C4-2B (cell line): ENCODE measurements at regions not wholly inside any gene's neighbourhood (a gene's known extent, or its start where the extent isn't known, plus 50 kb on each side); places are given as distances from the start of the nearest gene placed in this dataset.

Source experiments
- H3K27ac ChIP-seq: fragments of 450-650 bp; 2 replicates; pipeline ENCODE4 v1.5.1; 2017
- ZFX ChIP-seq: fragments of 450-650 bp; IDR thresholded peaks from 2 replicates; pipeline ENCODE4 v1.6.1; 2017
- TF ChIP-seq, protein P1 (sequence below): fragments of 450-650 bp; conservative IDR thresholded peaks from 2 replicates; pipeline ENCODE4 v1.5.1; 2017; ENCODE audit warnings: mild to moderate bottlenecking

- H3K27ac ChIP-seq: no peak overlapping the region
- TF ChIP-seq, protein P1, sequence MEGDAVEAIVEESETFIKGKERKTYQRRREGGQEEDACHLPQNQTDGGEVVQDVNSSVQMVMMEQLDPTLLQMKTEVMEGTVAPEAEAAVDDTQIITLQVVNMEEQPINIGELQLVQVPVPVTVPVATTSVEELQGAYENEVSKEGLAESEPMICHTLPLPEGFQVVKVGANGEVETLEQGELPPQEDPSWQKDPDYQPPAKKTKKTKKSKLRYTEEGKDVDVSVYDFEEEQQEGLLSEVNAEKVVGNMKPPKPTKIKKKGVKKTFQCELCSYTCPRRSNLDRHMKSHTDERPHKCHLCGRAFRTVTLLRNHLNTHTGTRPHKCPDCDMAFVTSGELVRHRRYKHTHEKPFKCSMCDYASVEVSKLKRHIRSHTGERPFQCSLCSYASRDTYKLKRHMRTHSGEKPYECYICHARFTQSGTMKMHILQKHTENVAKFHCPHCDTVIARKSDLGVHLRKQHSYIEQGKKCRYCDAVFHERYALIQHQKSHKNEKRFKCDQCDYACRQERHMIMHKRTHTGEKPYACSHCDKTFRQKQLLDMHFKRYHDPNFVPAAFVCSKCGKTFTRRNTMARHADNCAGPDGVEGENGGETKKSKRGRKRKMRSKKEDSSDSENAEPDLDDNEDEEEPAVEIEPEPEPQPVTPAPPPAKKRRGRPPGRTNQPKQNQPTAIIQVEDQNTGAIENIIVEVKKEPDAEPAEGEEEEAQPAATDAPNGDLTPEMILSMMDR: no peak
- TF ChIP-seq ZFX: no peak
Measured at GRCh38 chr2:181114021-181114420, 133.6 kb downstream of the UBE2E3 start.

- no peak for TF ChIP-seq ZFX
- TF ChIP-seq, protein P1: no peak
- H3K27ac ChIP-seq: no peak overlapping the region
Measured at GRCh38 chr2:181116261-181116660, 135.9 kb downstream of the UBE2E3 start.

DNA sequence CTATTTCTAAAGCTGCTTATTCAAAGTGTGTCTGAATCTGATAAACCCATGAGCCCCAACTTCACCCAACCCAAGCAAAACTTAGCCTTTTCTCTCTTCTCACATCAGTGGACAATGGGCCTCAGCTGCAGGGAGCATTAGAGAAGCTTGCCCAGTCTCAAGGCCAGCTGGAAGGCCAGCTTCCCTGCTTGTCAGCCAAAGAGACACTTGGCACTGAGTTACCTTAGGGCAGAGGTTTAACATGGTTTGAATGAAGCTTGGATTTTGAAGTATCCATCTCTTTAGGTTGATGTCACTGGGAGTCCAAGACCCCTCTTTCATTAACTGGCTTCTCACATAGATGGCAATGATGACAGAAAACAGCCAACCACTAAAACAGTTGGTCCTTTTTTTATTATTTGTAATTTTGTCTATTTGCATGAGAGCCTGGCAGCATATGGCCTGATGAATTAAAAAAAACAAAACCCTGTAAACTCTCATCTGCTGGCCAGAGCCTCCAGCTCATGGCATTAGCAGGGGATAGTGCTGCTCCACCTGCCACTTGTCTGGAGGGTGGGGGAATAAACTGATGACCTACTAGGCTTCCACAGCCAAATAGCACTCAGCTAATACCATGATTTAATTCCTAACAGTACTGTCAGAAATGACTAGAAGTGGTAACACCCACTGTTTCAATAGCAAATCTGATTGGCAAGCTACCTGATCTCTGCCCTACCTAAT is 137.0 kb downstream of the UBE2E3 start:
- TF ChIP-seq ZFX: no peak
- TF ChIP-seq, protein P1: no peak
- no peak overlapping the region for H3K27ac ChIP-seq

- TF ChIP-seq ZFX: no peak
- TF ChIP-seq, protein P1: no peak
- H3K27ac ChIP-seq: no peak overlapping the region
Measured at GRCh38 chr2:181120625-181121024, 140.2 kb downstream of the UBE2E3 start.

GRCh38 chr2:181121996-181122395 is 141.6 kb downstream of the UBE2E3 start:
- TF ChIP-seq ZFX: no peak
- TF ChIP-seq, protein P1: no peak
- no peak overlapping the region for H3K27ac ChIP-seq

- H3K27ac ChIP-seq: no peak overlapping the region
- TF ChIP-seq, protein P1: no peak
- TF ChIP-seq ZFX: no peak
Measured at GRCh38 chr2:181122601-181123000, 142.2 kb downstream of the UBE2E3 start.

DNA sequence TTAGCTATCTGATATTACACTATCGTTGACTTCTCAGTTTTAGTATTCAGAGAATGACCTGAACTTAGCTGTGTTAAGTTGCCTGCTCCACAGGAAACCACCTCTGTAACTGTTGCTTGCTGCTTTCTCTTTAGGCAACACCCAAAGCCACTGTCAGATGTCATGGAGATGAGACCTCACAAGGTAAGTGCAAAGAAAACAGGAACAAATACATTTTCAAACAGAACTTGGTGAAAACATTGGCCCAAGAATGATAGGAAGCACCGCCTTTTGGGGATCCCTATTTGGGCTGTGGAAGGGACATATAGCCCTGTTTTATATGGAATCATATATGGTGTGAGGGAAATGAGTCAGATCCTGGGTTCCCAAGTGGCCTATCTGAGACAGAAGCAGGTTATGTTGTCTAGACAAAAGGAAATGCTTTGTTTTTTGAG is 143.4 kb downstream of the UBE2E3 start:
- TF ChIP-seq ZFX: no peak
- TF ChIP-seq, protein P1: no peak
- H3K27ac ChIP-seq: no peak overlapping the region
